HepG2 (cell line): ENCODE measurements at regions not wholly inside any gene's neighbourhood (a gene's known extent, or its start where the extent isn't known, plus 50 kb on each side); places are given as distances from the start of the nearest gene placed in this dataset.

ENCODE experiments used
- ADNP ChIP-seq: sonication (generic); formaldehyde crosslinking; IDR thresholded peaks from 2 replicates; pipeline ENCODE4 v1.4.0; 2020; ENCODE audit warnings: missing genetic modification reagents
- ARID2 ChIP-seq: sonication (generic); formaldehyde crosslinking; IDR thresholded peaks from 2 replicates; pipeline ENCODE4 v1.8.1; 2022; ENCODE audit warnings: mild to moderate bottlenecking, missing genetic modification reagents, borderline replicate concordance
- ATF7-NPFF ChIP-seq: sonication (generic); formaldehyde crosslinking; IDR thresholded peaks from 2 replicates; pipeline ENCODE4 v1.8.1; 2023; ENCODE audit warnings: mild to moderate bottlenecking, low read depth, missing genetic modification reagents, moderate library complexity
- CBX5 ChIP-seq: sonication (generic); formaldehyde crosslinking; IDR thresholded peaks from 2 replicates; pipeline ENCODE4 v1.4.0; 2020; ENCODE audit warnings: missing genetic modification reagents, borderline replicate concordance
- CHCHD3 ChIP-seq: sonication (generic); formaldehyde crosslinking; IDR thresholded peaks from 2 replicates; pipeline ENCODE4 v1.8.0; 2022; ENCODE audit warnings: mild to moderate bottlenecking, missing genetic modification reagents, moderate library complexity
- ESRRA ChIP-seq: sonication (generic); formaldehyde crosslinking; IDR thresholded peaks from 2 replicates; pipeline ENCODE4 v1.5.1; 2020; ENCODE audit warnings: mild to moderate bottlenecking, low read depth, missing genetic modification reagents
- MED1 ChIP-seq: sonication (generic); formaldehyde crosslinking; IDR thresholded peaks from 2 replicates; pipeline ENCODE4 v1.4.0; 2020; ENCODE audit warnings: missing genetic modification reagents
- MTERF4 ChIP-seq: sonication (generic); formaldehyde crosslinking; IDR thresholded peaks from 2 replicates; pipeline ENCODE4 v1.8.0; 2023; ENCODE audit warnings: mild to moderate bottlenecking, missing genetic modification reagents
- MXD1 ChIP-seq: sonication (generic); formaldehyde crosslinking; IDR thresholded peaks from 2 replicates; pipeline ENCODE4 v1.4.0; 2020; ENCODE audit warnings: mild to moderate bottlenecking, missing genetic modification reagents
- NFYC ChIP-seq: IDR thresholded peaks from 2 replicates; pipeline ENCODE4 v1.6.1; 2016; ENCODE audit warnings: missing genetic modification reagents, missing compliant biosample characterization
- PHB2 ChIP-seq: fragments of 450-650 bp; IDR thresholded peaks from 2 replicates; pipeline ENCODE4 v1.6.1; 2018; ENCODE audit not compliant: partially characterized antibody
- PHF20 ChIP-seq: sonication (generic); formaldehyde crosslinking; IDR thresholded peaks from 2 replicates; pipeline ENCODE4 v1.5.0; 2020; ENCODE audit warnings: mild to moderate bottlenecking, missing genetic modification reagents
- REST ChIP-seq, 2 experiments: IDR thresholded peaks; 2 replicates each; pipeline ENCODE4 v1.6.1; 2011 to 2012; ENCODE audit warnings: low read length in 2 of 2, borderline replicate concordance in 1 of 2, low read depth in 1 of 2, mild to moderate bottlenecking in 1 of 2, moderate library complexity in 1 of 2
- RFX3 ChIP-seq: IDR thresholded peaks from 2 replicates; pipeline ENCODE4 v1.6.1; 2016; ENCODE audit warnings: missing biosample characterization, missing genetic modification reagents
- SP140L ChIP-seq: sonication (generic); formaldehyde crosslinking; IDR thresholded peaks from 2 replicates; pipeline ENCODE4 v1.4.0; 2020; ENCODE audit warnings: missing genetic modification reagents, borderline replicate concordance
- SRSF4 ChIP-seq: fragments of 200-400 bp; formaldehyde crosslinking; IDR thresholded peaks from one replicate; pipeline ENCODE4 v1.6.1; 2018; ENCODE audit warnings: mild to moderate bottlenecking, low read depth, low read length, moderate library complexity; ENCODE audit not compliant: poor library complexity, severe bottlenecking
- TSC22D2 ChIP-seq: sonication (generic); formaldehyde crosslinking; IDR thresholded peaks from 2 replicates; pipeline ENCODE4 v1.5.1; 2020; ENCODE audit warnings: missing genetic modification reagents, mild to moderate bottlenecking, borderline replicate concordance
- ZBTB37 ChIP-seq: sonication (generic); formaldehyde crosslinking; IDR thresholded peaks from 2 replicates; pipeline ENCODE4 v1.4.0; 2020; ENCODE audit warnings: mild to moderate bottlenecking, missing genetic modification reagents
- ZFP36L1 ChIP-seq: sonication (generic); formaldehyde crosslinking; IDR thresholded peaks from 2 replicates; pipeline ENCODE4 v1.8.0; 2022; ENCODE audit warnings: mild to moderate bottlenecking, missing genetic modification reagents, moderate library complexity
- ZFP36L2 ChIP-seq: sonication (generic); formaldehyde crosslinking; IDR thresholded peaks from 2 replicates; pipeline ENCODE4 v1.4.0; 2020; ENCODE audit warnings: missing genetic modification reagents
- ZKSCAN8 ChIP-seq: IDR thresholded peaks from 2 replicates; pipeline ENCODE4 v1.6.1; 2016; ENCODE audit warnings: borderline replicate concordance, missing genetic modification reagents, missing compliant biosample characterization
- ZMYM3 ChIP-seq: sonication (generic); formaldehyde crosslinking; IDR thresholded peaks from 2 replicates; pipeline ENCODE4 v1.5.1; 2020; ENCODE audit warnings: mild to moderate bottlenecking, missing genetic modification reagents
- ZNF230 ChIP-seq: sonication (generic); formaldehyde crosslinking; IDR thresholded peaks from 2 replicates; pipeline ENCODE4 v1.4.0; 2020; ENCODE audit warnings: mild to moderate bottlenecking, missing genetic modification reagents
- ZNF329 ChIP-seq: sonication (generic); formaldehyde crosslinking; IDR thresholded peaks from 2 replicates; pipeline ENCODE4 v1.9.0; 2021; ENCODE audit warnings: low read depth, mild to moderate bottlenecking, missing genetic modification reagents
- ZNF546 ChIP-seq: sonication (generic); formaldehyde crosslinking; conservative IDR thresholded peaks from 2 replicates; pipeline ENCODE4 v1.8.1; 2023; ENCODE audit warnings: mild to moderate bottlenecking, missing genetic modification reagents

- TF ChIP-seq ZNF546 (CRISPR knock-in tag): 0 out of 2 replicates have a peak, but pooled peaks have one; percentile 8
- no peak; the same call in 1 of the 2 replicates for TF ChIP-seq PHF20
- no peak for TF ChIP-seq NFYC (CRISPR knock-in tag)
- no peak for TF ChIP-seq ZFP36L1 (CRISPR knock-in tag)
- TF ChIP-seq ADNP: no peak
- TF ChIP-seq ESRRA (CRISPR knock-in tag): no peak
- no peak for TF ChIP-seq CBX5
- TF ChIP-seq MXD1 (CRISPR knock-in tag): no peak
- TF ChIP-seq ZFP36L2: no peak
- TF ChIP-seq ZNF230 (CRISPR knock-in tag): no peak; the same call in 1 of the 2 replicates
- TF ChIP-seq CHCHD3 (CRISPR knock-in tag): peak; percentile 75; the same call in 1 of the 2 replicates
- no peak for TF ChIP-seq PHB2
- peak; percentile 88 for TF ChIP-seq ARID2 (CRISPR knock-in tag)
- 0 out of 2 replicates have a peak, but pooled peaks have one; percentile 68 for TF ChIP-seq MTERF4 (CRISPR knock-in tag)
- TF ChIP-seq TSC22D2 (CRISPR knock-in tag): no peak
- no peak for TF ChIP-seq SRSF4
- no peak for TF ChIP-seq ZBTB37
- 0 out of 2 replicates have a peak, but pooled peaks have one; percentile 22 for TF ChIP-seq ZMYM3 (CRISPR knock-in tag)
- TF ChIP-seq ZKSCAN8 (CRISPR knock-in tag): no peak
- no peak for TF ChIP-seq MED1 (CRISPR knock-in tag)
- TF ChIP-seq SP140L (CRISPR knock-in tag): no peak
- peak; percentile 37; the same call in 1 of the 2 replicates for TF ChIP-seq ATF7-NPFF
- TF ChIP-seq REST (IDR thresholded peaks at IDR 0.05; ENCODE audit: borderline replicate concordance in 1 of 2, low read depth in 1 of 2, low read length in 2 of 2): no peak
- no peak for TF ChIP-seq RFX3 (CRISPR knock-in tag)
- TF ChIP-seq ZNF329 (CRISPR knock-in tag): no peak
These were observed 108.5 kb upstream of the ID2 start (continued) for GRCh38 chr2:8573234-8573941.
